ENCODE measurements at regions not wholly inside any gene's neighbourhood (a gene's known extent, or its start where the extent isn't known, plus 50 kb on each side); places are given as distances from the start of the nearest gene placed in this dataset.

- Histone ChIP-seq H3K9me3 (ENCODE audit: control insufficient read depth, low read depth, low read length) (no peaks in the 10 kb centered on the region), H4K20me1 (ENCODE audit: control insufficient read depth, extremely low read depth, insufficient read depth, low read length) (no peaks in the 10 kb centered on the region), H3K27me3 (ENCODE audit: control insufficient read depth, extremely low read depth, insufficient read depth, low read length) (no peaks in the 10 kb centered on the region), H3K36me3 (ENCODE audit: control insufficient read depth in 2 of 2, extremely low read depth in 1 of 2, insufficient read depth in 2 of 2, low read length in 2 of 2) (no peaks in the 10 kb centered on the region), H3K9me1 (ENCODE audit: control insufficient read depth, extremely low read depth, insufficient read depth, low read length) (no peaks in the 10 kb centered on the region), H3K4me2 (ENCODE audit: control insufficient read depth, extremely low read depth, insufficient read depth, low read depth, low read length) (no peak overlapping the region), H3K4me3 (ENCODE audit: control insufficient read depth in 2 of 3, extremely low read depth in 1 of 3, insufficient read depth in 2 of 3, low read depth in 1 of 3, low read length in 3 of 3) (no peak overlapping the region), H3K79me2 (ENCODE audit: control insufficient read depth, insufficient read depth, low read length) (no peaks in the 10 kb centered on the region), H3K4me1 (ENCODE audit: control insufficient read depth, extremely low read depth, insufficient read depth, low read length) (no peaks in the 10 kb centered on the region), H2AFZ (ENCODE audit: control insufficient read depth, low read length) (no peak overlapping the region), H3K27ac (ENCODE audit: control insufficient read depth, insufficient read depth, low read length) (no peak overlapping the region), H3K9ac (ENCODE audit: control insufficient read depth, extremely low read depth, insufficient read depth, low read length) (no peak overlapping the region)
- dilution Hi-C loops (cut with MboI; ENCODE audit: extremely low pct_ligation_motif_present, low sequenced_read_pairs) = no loop called here
- TF ChIP-seq CTCF (optimal IDR thresholded peaks at IDR 0.05 in 1 of 3, IDR thresholded peaks at IDR 0.05 in 1 of 3, conservative IDR thresholded peaks at IDR 0.05 in 1 of 3; ENCODE audit: extremely low read depth in 1 of 3, insufficient read depth in 2 of 3, low read length in 3 of 3) = peak; percentile 14 to 59 (median 37)
- TF ChIP-seq EZH2 (IDR thresholded peaks at IDR 0.05; ENCODE audit: low read length) = no peak
- no peak for FAIRE-seq
- DNase-seq (ENCODE audit: low read depth, low spot score) = no peak
These were observed 71.9 kb upstream of the CNR1 start for GRCh38 chr6:88238065-88238464.

- no peaks in the 10 kb centered on the region for H3K9me1 ChIP-seq (ENCODE audit: control insufficient read depth, extremely low read depth, insufficient read depth, low read length)
- no peaks in the 10 kb centered on the region for H4K20me1 ChIP-seq (ENCODE audit: control insufficient read depth, extremely low read depth, insufficient read depth, low read length)
- no peaks in the 10 kb centered on the region for H3K27me3 ChIP-seq (ENCODE audit: control insufficient read depth, extremely low read depth, insufficient read depth, low read length)
- dilution Hi-C loops (cut with MboI; ENCODE audit: extremely low pct_ligation_motif_present, low sequenced_read_pairs) = no loop called here
- no peak overlapping the region for H3K27ac ChIP-seq (ENCODE audit: control insufficient read depth, insufficient read depth, low read length)
- no peaks in the 10 kb centered on the region for H3K9me3 ChIP-seq (ENCODE audit: control insufficient read depth, low read depth, low read length)
- no peak overlapping the region for H2AFZ ChIP-seq (ENCODE audit: control insufficient read depth, low read length)
- H3K9ac ChIP-seq (ENCODE audit: control insufficient read depth, extremely low read depth, insufficient read depth, low read length) = no peak overlapping the region
- DNase-seq (ENCODE audit: low read depth, low spot score) (no peak), FAIRE-seq (no peak)
- no peaks in the 10 kb centered on the region for H3K79me2 ChIP-seq (ENCODE audit: control insufficient read depth, insufficient read depth, low read length)
- no peaks in the 10 kb centered on the region for H3K4me1 ChIP-seq (ENCODE audit: control insufficient read depth, extremely low read depth, insufficient read depth, low read length)
- no peak overlapping the region for H3K4me3 ChIP-seq (ENCODE audit: control insufficient read depth in 2 of 3, extremely low read depth in 1 of 3, insufficient read depth in 2 of 3, low read depth in 1 of 3, low read length in 3 of 3)
- H3K4me2 ChIP-seq (ENCODE audit: control insufficient read depth, extremely low read depth, insufficient read depth, low read depth, low read length) = no peak overlapping the region
- no peak for TF ChIP-seq CTCF (optimal IDR thresholded peaks at IDR 0.05 in 1 of 3, IDR thresholded peaks at IDR 0.05 in 1 of 3, conservative IDR thresholded peaks at IDR 0.05 in 1 of 3; ENCODE audit: extremely low read depth in 1 of 3, insufficient read depth in 2 of 3, low read length in 3 of 3)
- no peak for TF ChIP-seq EZH2 (IDR thresholded peaks at IDR 0.05; ENCODE audit: low read length)
- no peaks in the 10 kb centered on the region for H3K36me3 ChIP-seq (ENCODE audit: control insufficient read depth in 2 of 2, extremely low read depth in 1 of 2, insufficient read depth in 2 of 2, low read length in 2 of 2)
These were observed 70.6 kb upstream of the CNR1 start for GRCh38 chr6:88236612-88237360.
